Nephron (organoid): ENCODE measurements at regions not wholly inside any gene's neighbourhood (a gene's known extent, or its start where the extent isn't known, plus 50 kb on each side); places are given as distances from the start of the nearest gene placed in this dataset.
A peak's percentile ranks its signal among the peaks of the same experiment; 100 is the strongest.

ENCODE experiments used
- H3K27ac Mint-ChIP-seq, 3 experiments: 2 replicates each; pipeline ENCODE4 v1.8.0; 2020; ENCODE audit warnings: mixed read lengths in 3 of 3, mild to moderate bottlenecking in 2 of 3, moderate library complexity in 1 of 3
- H3K27me3 Mint-ChIP-seq: 2 replicates; pipeline ENCODE4 v1.8.0; 2021; ENCODE audit warnings: low read depth, mild to moderate bottlenecking, moderate library complexity, mixed read lengths
- H3K36me3 Mint-ChIP-seq: 2 replicates; pipeline ENCODE4 v1.8.0; 2020; ENCODE audit warnings: low read depth, mixed read lengths
- H3K4me1 Mint-ChIP-seq: 2 replicates; pipeline ENCODE4 v1.8.0; 2020; ENCODE audit warnings: mixed read lengths
- H3K4me3 Mint-ChIP-seq, 3 experiments: 2 replicates each; pipeline ENCODE4 v1.8.0; 2020; ENCODE audit warnings: mild to moderate bottlenecking in 3 of 3, mixed read lengths in 3 of 3, moderate library complexity in 2 of 3
- H3K9me3 Mint-ChIP-seq: 2 replicates; pipeline ENCODE4 v1.8.0; 2020; ENCODE audit warnings: mixed read lengths
- CTCF ChIP-seq, 3 experiments: fragments of 200-600 bp; sonication (generic); IDR thresholded peaks; one replicate each; pipeline ENCODE4 v1.5.0; 2021; ENCODE audit warnings: antibody characterized with exemption in 3 of 3; ENCODE audit not compliant: unreplicated experiment in 3 of 3

- Mint-ChIP-seq H3K9me3 (no peaks in the 10 kb centered on the region), H3K4me3 (no peak overlapping the region), H3K36me3 (no peaks in the 10 kb centered on the region), H3K4me1 (peaks cover 16% of the 10 kb centered on the region), H3K27me3 (no peaks in the 10 kb centered on the region), H3K27ac (no peak overlapping the region)
- no peak for TF ChIP-seq CTCF (IDR thresholded peaks at IDR 0.05; ENCODE audit: unreplicated experiment in 3 of 3)
These were observed 99.1 kb upstream of the AGTR1 start for GRCh38 chr3:148598619-148599018.

- Mint-ChIP-seq H3K4me1 (peaks cover 16% of the 10 kb centered on the region), H3K27ac (peak overlapping the region; percentile 91 to 96 (median 93)), H3K36me3 (no peaks in the 10 kb centered on the region), H3K9me3 (no peaks in the 10 kb centered on the region), H3K4me3 (no peak overlapping the region), H3K27me3 (no peaks in the 10 kb centered on the region)
- no peak for TF ChIP-seq CTCF (IDR thresholded peaks at IDR 0.05; ENCODE audit: unreplicated experiment in 3 of 3)
These were observed 98.2 kb upstream of the AGTR1 start for GRCh38 chr3:148599481-148599880.

GRCh38 chr3:148600440-148600839 lies 97.3 kb upstream of the AGTR1 start:
- Mint-ChIP-seq H3K4me1 (peaks cover 18% of the 10 kb centered on the region), H3K27ac (peak overlapping the region; percentile 91 to 96 (median 93)), H3K27me3 (no peaks in the 10 kb centered on the region), H3K36me3 (no peaks in the 10 kb centered on the region), H3K4me3 (no peak overlapping the region), H3K9me3 (no peaks in the 10 kb centered on the region)
- no peak for TF ChIP-seq CTCF (IDR thresholded peaks at IDR 0.05; ENCODE audit: unreplicated experiment in 3 of 3)

- no peak for TF ChIP-seq CTCF (IDR thresholded peaks at IDR 0.05; ENCODE audit: unreplicated experiment in 3 of 3)
- no peaks in the 10 kb centered on the region for H3K9me3 Mint-ChIP-seq
- no peaks in the 10 kb centered on the region for H3K36me3 Mint-ChIP-seq
- H3K27ac Mint-ChIP-seq: peak overlapping the region; percentile 91 to 96 (median 93)
- no peaks in the 10 kb centered on the region for H3K27me3 Mint-ChIP-seq
- no peak overlapping the region for H3K4me3 Mint-ChIP-seq
- peaks cover 22% of the 10 kb centered on the region for H3K4me1 Mint-ChIP-seq
These were observed 96.6 kb upstream of the AGTR1 start for GRCh38 chr3:148600902-148601765.

GRCh38 chr3:148601766-148602685 lies 95.7 kb upstream of the AGTR1 start:
- TF ChIP-seq CTCF (IDR thresholded peaks at IDR 0.05; ENCODE audit: unreplicated experiment in 3 of 3): no peak
- H3K4me3 Mint-ChIP-seq: no peak overlapping the region
- no peaks in the 10 kb centered on the region for H3K27me3 Mint-ChIP-seq
- H3K27ac Mint-ChIP-seq: peak overlapping the region; percentile 91 to 96 (median 93)
- no peaks in the 10 kb centered on the region for H3K36me3 Mint-ChIP-seq
- no peaks in the 10 kb centered on the region for H3K9me3 Mint-ChIP-seq
- H3K4me1 Mint-ChIP-seq: peaks cover 22% of the 10 kb centered on the region
